ENCODE measurements at regions not wholly inside any gene's neighbourhood (a gene's known extent, or its start where the extent isn't known, plus 50 kb on each side); places are given as distances from the start of the nearest gene placed in this dataset.
"Not testable (repeated sequence)": the region's sequence is repeated elsewhere in the genome, so short reads cannot be mapped to it uniquely, and the experiment has no call there.

- no peak for DNase-seq
These were observed 208.7 kb downstream of the LMX1A start for GRCh38 chr1:165147799-165148198.

- peak; percentile 61 for DNase-seq
These were observed 211.6 kb downstream of the LMX1A start for GRCh38 chr1:165144757-165145397.

- DNase-seq: peak; percentile 48
These were observed 213.0 kb downstream of the LMX1A start for GRCh38 chr1:165143437-165144065.

- no peak for DNase-seq
These were observed 217.6 kb downstream of the LMX1A start for GRCh38 chr1:165138960-165139359.

- no peak for DNase-seq
These were observed 218.8 kb downstream of the LMX1A start for GRCh38 chr1:165137551-165138316.

GRCh38 chr1:165134431-165134830, 222.1 kb downstream of the LMX1A start:
- no peak for DNase-seq

GRCh38 chr1:165129568-165130164, 226.8 kb downstream of the LMX1A start:
- DNase-seq: peak; percentile 82

- DNase-seq: no peak
These were observed 231.7 kb downstream of the LMX1A start for GRCh38 chr1:165124772-165125171.

GRCh38 chr1:165119086-165119485, 237.4 kb downstream of the LMX1A start:
- peak; percentile 25 for DNase-seq

- DNase-seq: no peak
These were observed 239.0 kb downstream of the LMX1A start for GRCh38 chr1:165117482-165117881.

GRCh38 chr1:165116732-165117131, 239.8 kb downstream of the LMX1A start:
- DNase-seq: no peak

GRCh38 chr1:165116171-165116570, 240.3 kb downstream of the LMX1A start:
- no peak for DNase-seq

GRCh38 chr1:165114889-165115285, 241.6 kb downstream of the LMX1A start:
- DNase-seq: no peak

GRCh38 chr1:165114022-165114888, 242.3 kb downstream of the LMX1A start:
- peak; percentile 77 for DNase-seq

GRCh38 chr1:165112260-165112659, 244.3 kb downstream of the LMX1A start:
- no peak for DNase-seq

GRCh38 chr1:165109013-165109412, 247.5 kb downstream of the LMX1A start:
- DNase-seq: peak; percentile 80

- not testable (repeated sequence) for DNase-seq
These were observed 263.9 kb downstream of the LMX1A start for GRCh38 chr1:165092542-165093162.

GRCh38 chr1:165080253-165080896, 276.1 kb downstream of the LMX1A start:
- no peak for DNase-seq

GRCh38 chr1:165078391-165078790, 278.1 kb downstream of the LMX1A start:
- no peak for DNase-seq

GRCh38 chr1:165075725-165076370, 280.7 kb downstream of the LMX1A start:
- DNase-seq: peak; percentile 58

Measured in NCI-H345 (cell line).